ENCODE measurements at regions not wholly inside any gene's neighbourhood (a gene's known extent, or its start where the extent isn't known, plus 50 kb on each side); places are given as distances from the start of the nearest gene placed in this dataset.
"Not testable (repeated sequence)": the region's sequence is repeated elsewhere in the genome, so short reads cannot be mapped to it uniquely, and the experiment has no call there.

- no peaks in the 10 kb centered on the region for H3K9me3 ChIP-seq (ENCODE audit: control insufficient read depth in 4 of 4, insufficient read depth in 3 of 4, low read length in 3 of 4)
- ATAC-seq (ENCODE audit: insufficient read depth, low FRiP score), result no peak
- peaks cover 0 to 4% (median 0%) of the 10 kb centered on the region in 5 donors for H3K4me1 ChIP-seq (ENCODE audit: control insufficient read depth in 5 of 5, insufficient read depth in 5 of 5, low read length in 5 of 5)
- WGBS, 2 donors, result 79 to 89% methylated on average over 6 of the region's 6 CpGs
- TF ChIP-seq CTCF (IDR thresholded peaks at IDR 0.05; ENCODE audit: control extremely low read depth, extremely low read depth), result no peak
- H3K36me3 ChIP-seq (ENCODE audit: control insufficient read depth in 4 of 4, insufficient read depth in 4 of 4, low read length in 4 of 4), result no peaks in the 10 kb centered on the region
- no peak for DNase-seq
- H3K4me3 ChIP-seq, result no peak overlapping the region
- H3K9ac ChIP-seq (ENCODE audit: insufficient read depth in 1 of 2, low read length in 2 of 2), result no peak overlapping the region
- no peaks in the 10 kb centered on the region for H3K27me3 ChIP-seq (ENCODE audit: control insufficient read depth in 3 of 3, insufficient read depth in 3 of 3, low read length in 2 of 3)
- H3K27ac ChIP-seq (ENCODE audit: low read depth in 1 of 2, low read length in 1 of 2), result no peak overlapping the region
Observed at GRCh38 chr9:36503172-36504088, 69.3 kb upstream of the MELK start.

- no peak overlapping the region for H3K4me3 ChIP-seq
- ATAC-seq (ENCODE audit: insufficient read depth, low FRiP score), result no peak
- 90 to 98% methylated on average over 3 of the region's 3 CpGs for WGBS, 2 donors
Observed at GRCh38 chr9:36501727-36502126, 71.0 kb upstream of the MELK start.

GRCh38 chr9:36500931-36501330, 71.8 kb upstream of the MELK start:
- H3K4me1 ChIP-seq (ENCODE audit: control insufficient read depth in 5 of 5, insufficient read depth in 5 of 5, low read length in 5 of 5); H3K9me3 ChIP-seq (ENCODE audit: control insufficient read depth in 4 of 4, insufficient read depth in 3 of 4, low read length in 3 of 4); H3K27ac ChIP-seq (ENCODE audit: low read depth in 1 of 2, low read length in 1 of 2); ATAC-seq (ENCODE audit: insufficient read depth, low FRiP score); H3K9ac ChIP-seq (ENCODE audit: insufficient read depth in 1 of 2, low read length in 2 of 2); H3K27me3 ChIP-seq (ENCODE audit: control insufficient read depth in 3 of 3, insufficient read depth in 3 of 3, low read length in 2 of 3); DNase-seq; H3K36me3 ChIP-seq (ENCODE audit: control insufficient read depth in 4 of 4, insufficient read depth in 4 of 4, low read length in 4 of 4); H3K4me3 ChIP-seq: not testable (repeated sequence)
- 86 to 88% methylated on average over 2 of the region's 2 CpGs for WGBS, 2 donors

More at GRCh38 chr9:36501727-36502126, 71.0 kb upstream of the MELK start:
- Histone ChIP-seq H3K27ac (ENCODE audit: low read depth in 1 of 2, low read length in 1 of 2) (no peak overlapping the region), H3K4me1 (ENCODE audit: control insufficient read depth in 5 of 5, insufficient read depth in 5 of 5, low read length in 5 of 5) (peaks cover 0 to 4% (median 0%) of the 10 kb centered on the region in 5 donors), H3K9ac (ENCODE audit: insufficient read depth in 1 of 2, low read length in 2 of 2) (no peak overlapping the region), H3K9me3 (ENCODE audit: control insufficient read depth in 4 of 4, insufficient read depth in 3 of 4, low read length in 3 of 4) (no peaks in the 10 kb centered on the region), H3K36me3 (ENCODE audit: control insufficient read depth in 4 of 4, insufficient read depth in 4 of 4, low read length in 4 of 4) (no peaks in the 10 kb centered on the region), H3K27me3 (ENCODE audit: control insufficient read depth in 3 of 3, insufficient read depth in 3 of 3, low read length in 2 of 3) (no peaks in the 10 kb centered on the region)
- no peak for DNase-seq
- no peak for TF ChIP-seq CTCF (IDR thresholded peaks at IDR 0.05; ENCODE audit: control extremely low read depth, extremely low read depth)

GRCh38 chr9:36499174-36499890, 73.4 kb upstream of the MELK start:
- peaks cover 0 to 4% (median 0%) of the 10 kb centered on the region in 5 donors for H3K4me1 ChIP-seq (ENCODE audit: control insufficient read depth in 5 of 5, insufficient read depth in 5 of 5, low read length in 5 of 5)
- no peaks in the 10 kb centered on the region for H3K27me3 ChIP-seq (ENCODE audit: control insufficient read depth in 3 of 3, insufficient read depth in 3 of 3, low read length in 2 of 3)
- 65 to 90% methylated on average over 8 of the region's 8 CpGs for WGBS, 2 donors
- ATAC-seq (ENCODE audit: insufficient read depth, low FRiP score) (no peak), DNase-seq (peak in 1 of 3 donors; percentile 13)
- H3K36me3 ChIP-seq (ENCODE audit: control insufficient read depth in 4 of 4, insufficient read depth in 4 of 4, low read length in 4 of 4), result no peaks in the 10 kb centered on the region
- no peak for TF ChIP-seq CTCF (IDR thresholded peaks at IDR 0.05; ENCODE audit: control extremely low read depth, extremely low read depth)
- H3K27ac ChIP-seq (ENCODE audit: low read depth in 1 of 2, low read length in 1 of 2), result no peak overlapping the region
- no peak overlapping the region for H3K9ac ChIP-seq (ENCODE audit: insufficient read depth in 1 of 2, low read length in 2 of 2)
- no peaks in the 10 kb centered on the region for H3K9me3 ChIP-seq (ENCODE audit: control insufficient read depth in 4 of 4, insufficient read depth in 3 of 4, low read length in 3 of 4)
- H3K4me3 ChIP-seq, result no peak overlapping the region

GRCh38 chr9:36493564-36493963, 79.1 kb upstream of the MELK start:
- H3K36me3 ChIP-seq (ENCODE audit: control insufficient read depth in 4 of 4, insufficient read depth in 4 of 4, low read length in 4 of 4); H3K27me3 ChIP-seq (ENCODE audit: control insufficient read depth in 3 of 3, insufficient read depth in 3 of 3, low read length in 2 of 3); H3K9me3 ChIP-seq (ENCODE audit: control insufficient read depth in 4 of 4, insufficient read depth in 3 of 4, low read length in 3 of 4); DNase-seq; ATAC-seq (ENCODE audit: insufficient read depth, low FRiP score); H3K27ac ChIP-seq (ENCODE audit: low read depth in 1 of 2, low read length in 1 of 2); H3K4me3 ChIP-seq; H3K9ac ChIP-seq (ENCODE audit: insufficient read depth in 1 of 2, low read length in 2 of 2); H3K4me1 ChIP-seq (ENCODE audit: control insufficient read depth in 5 of 5, insufficient read depth in 5 of 5, low read length in 5 of 5): not testable (repeated sequence)
- WGBS, 2 donors, result 62 to 70% methylated on average over 6 of the region's 6 CpGs

Measured in lung (tissue), 11 donors.